Hepatocyte (in vitro differentiated cells): ENCODE measurements at regions not wholly inside any gene's neighbourhood (a gene's known extent, or its start where the extent isn't known, plus 50 kb on each side); places are given as distances from the start of the nearest gene placed in this dataset.

Source experiments
- DNase-seq: peaks from one replicate; pipeline ENCODE4 v3.0.0-alpha.2; 2016; ENCODE audit warnings: low spot score
- H2AFZ ChIP-seq: fragments of 200-600 bp; sonication (generic); 2 replicates; pipeline ENCODE4 v1.6.0; 2016; ENCODE audit warnings: antibody characterized with exemption, mild to moderate bottlenecking
- H3K27ac ChIP-seq: fragments of 200-600 bp; sonication (generic); 2 replicates; pipeline ENCODE4 v1.5.1; 2016; ENCODE audit warnings: mild to moderate bottlenecking
- H3K27me3 ChIP-seq: fragments of 200-600 bp; sonication (generic); 2 replicates; pipeline ENCODE4 v1.6.1; 2016
- H3K36me3 ChIP-seq: fragments of 200-600 bp; sonication (generic); replicated peaks from 2 replicates; pipeline ENCODE4 v1.5.1; 2016; ENCODE audit warnings: low read depth; ENCODE audit not compliant: insufficient read depth
- H3K4me1 ChIP-seq: fragments of 200-600 bp; sonication (generic); 2 replicates; pipeline ENCODE4 v1.5.1; 2016; ENCODE audit warnings: mild to moderate bottlenecking, moderate library complexity; ENCODE audit not compliant: insufficient read depth
- H3K4me2 ChIP-seq: fragments of 200-600 bp; sonication (generic); 2 replicates; pipeline ENCODE4 v1.6.0; 2016
- H3K4me3 ChIP-seq: fragments of 200-600 bp; sonication (generic); 2 replicates; pipeline ENCODE4 v1.5.1; 2016; ENCODE audit warnings: mild to moderate bottlenecking
- H3K79me2 ChIP-seq: fragments of 200-600 bp; sonication (generic); 2 replicates; pipeline ENCODE4 v1.6.0; 2017; ENCODE audit warnings: mild to moderate bottlenecking
- H3K9me2 ChIP-seq: fragments of 200-600 bp; sonication (generic); replicated peaks from 2 replicates; pipeline ENCODE4 v1.6.0; 2017; ENCODE audit warnings: mild to moderate bottlenecking; ENCODE audit not compliant: insufficient read depth
- H3K9me3 ChIP-seq: fragments of 200-600 bp; sonication (generic); 2 replicates; pipeline ENCODE4 v1.5.1; 2016; ENCODE audit warnings: low read depth, mild to moderate bottlenecking
- H4K20me1 ChIP-seq: fragments of 200-600 bp; sonication (generic); 2 replicates; pipeline ENCODE4 v1.6.0; 2016; ENCODE audit warnings: mild to moderate bottlenecking; ENCODE audit not compliant: insufficient read depth, poor library complexity, severe bottlenecking
- CTCF ChIP-seq: fragments of 200-600 bp; sonication (generic); IDR thresholded peaks from 2 replicates; pipeline ENCODE4 v1.5.1; 2016; ENCODE audit warnings: antibody characterized with exemption, mild to moderate bottlenecking; ENCODE audit not compliant: poor library complexity
- EZH2 ChIP-seq: fragments of 200-600 bp; sonication (generic); IDR thresholded peaks from 2 replicates; pipeline ENCODE4 v1.6.1; 2016; ENCODE audit warnings: antibody characterized with exemption, mild to moderate bottlenecking, borderline replicate concordance
- EZH2phosphoT487 ChIP-seq: fragments of 200-600 bp; sonication (generic); IDR thresholded peaks from one replicate; pipeline ENCODE4 v1.6.1; 2018; ENCODE audit warnings: antibody characterized with exemption, mild to moderate bottlenecking, low read depth, moderate library complexity; ENCODE audit not compliant: unreplicated experiment, severe bottlenecking
- WGBS: methylation state at CpG from one replicate; pipeline ENCODE4 v1.1.6; 2016; ENCODE audit warnings: low lambda C conversion rate; ENCODE audit errors: missing lambda C conversion rate; 5-methylcytosine and 5-hydroxymethylcytosine counted together

GRCh38 chr13:110815471-110816204 lies 99.2 kb downstream of the ANKRD10 start:
- Histone ChIP-seq H3K4me1 (no peaks in the 10 kb centered on the region), H4K20me1 (no peaks in the 10 kb centered on the region), H3K9me3 (no peaks in the 10 kb centered on the region), H3K4me2 (no peak overlapping the region), H3K27me3 (no peaks in the 10 kb centered on the region), H3K9me2 (no peaks in the 10 kb centered on the region), H3K4me3 (no peak overlapping the region), H2AFZ (no peak overlapping the region), H3K79me2 (no peaks in the 10 kb centered on the region), H3K27ac (no peak overlapping the region), H3K36me3 (no peaks in the 10 kb centered on the region)
- TF ChIP-seq EZH2 (no peak), CTCF (no peak), EZH2phosphoT487 (no peak)
- DNase-seq, result no peak
- 67% methylated on average over 13 of the region's 13 CpGs for WGBS

GRCh38 chr13:110816500-110816899 lies 98.4 kb downstream of the ANKRD10 start:
- WGBS, result 93% methylated on average over 5 of the region's 5 CpGs
- no peak for TF ChIP-seq EZH2
- TF ChIP-seq EZH2phosphoT487, result no peak
- no peak for TF ChIP-seq CTCF
- H3K9me3 ChIP-seq, result no peaks in the 10 kb centered on the region
- DNase-seq, result no peak
- no peak overlapping the region for H3K27ac ChIP-seq
- no peak overlapping the region for H3K4me2 ChIP-seq
- no peak overlapping the region for H2AFZ ChIP-seq
- H3K4me3 ChIP-seq, result no peak overlapping the region
- H3K9me2 ChIP-seq, result no peaks in the 10 kb centered on the region
- no peaks in the 10 kb centered on the region for H3K79me2 ChIP-seq
- H4K20me1 ChIP-seq, result no peaks in the 10 kb centered on the region
- no peaks in the 10 kb centered on the region for H3K4me1 ChIP-seq
- H3K27me3 ChIP-seq, result no peaks in the 10 kb centered on the region
- H3K36me3 ChIP-seq, result no peaks in the 10 kb centered on the region

GRCh38 chr13:110817143-110817542 lies 97.7 kb downstream of the ANKRD10 start:
- Histone ChIP-seq H3K4me2 (no peak overlapping the region), H3K9me2 (no peaks in the 10 kb centered on the region), H3K36me3 (no peaks in the 10 kb centered on the region), H3K79me2 (no peaks in the 10 kb centered on the region), H3K27me3 (no peaks in the 10 kb centered on the region), H3K4me1 (no peaks in the 10 kb centered on the region), H3K27ac (no peak overlapping the region), H2AFZ (no peak overlapping the region), H3K9me3 (no peaks in the 10 kb centered on the region), H3K4me3 (no peak overlapping the region), H4K20me1 (no peaks in the 10 kb centered on the region)
- 92% methylated on average over 3 of the region's 3 CpGs for WGBS
- no peak for DNase-seq
- TF ChIP-seq CTCF, result no peak
- TF ChIP-seq EZH2, result no peak
- no peak for TF ChIP-seq EZH2phosphoT487
